Stimulated activated CD4-positive, alpha-beta T cell treated with anti-CD3 and anti-CD28 coated beads, Interleukin-4, amount 100 ng/mL, for 48 hours (primary cell): ENCODE measurements at regions not wholly inside any gene's neighbourhood (a gene's known extent, or its start where the extent isn't known, plus 50 kb on each side); places are given as distances from the start of the nearest gene placed in this dataset.
"Not testable (repeated sequence)": the region's sequence is repeated elsewhere in the genome, so short reads cannot be mapped to it uniquely, and the experiment has no call there.

Experiments
- DNase-seq, 2 donors: peaks; one replicate each; pipeline ENCODE4 v3.0.0-alpha.2; 2020; ENCODE audit warnings: low read depth in 2 of 2

DNA sequence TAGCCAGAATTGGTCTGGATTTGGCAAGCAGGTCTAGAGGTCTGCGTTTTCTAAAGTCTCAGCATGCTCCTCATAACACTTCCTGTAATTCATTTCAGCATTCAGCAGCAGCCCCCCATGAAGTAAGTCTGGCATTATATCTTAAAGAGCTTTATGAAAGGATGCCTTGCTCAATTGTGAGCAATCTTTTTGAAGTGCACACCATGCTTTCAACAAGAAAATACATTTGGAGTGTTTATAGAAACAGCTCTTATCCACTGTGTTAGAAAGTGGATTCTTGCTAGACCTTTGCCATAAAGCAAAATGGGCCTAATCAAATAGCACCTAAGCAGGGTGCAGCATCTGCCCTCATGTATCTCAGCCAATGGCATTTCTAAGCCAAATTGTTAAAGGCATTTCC is 378.0 kb upstream of the AKR1E2 start:
- DNase-seq = no peak

DNA sequence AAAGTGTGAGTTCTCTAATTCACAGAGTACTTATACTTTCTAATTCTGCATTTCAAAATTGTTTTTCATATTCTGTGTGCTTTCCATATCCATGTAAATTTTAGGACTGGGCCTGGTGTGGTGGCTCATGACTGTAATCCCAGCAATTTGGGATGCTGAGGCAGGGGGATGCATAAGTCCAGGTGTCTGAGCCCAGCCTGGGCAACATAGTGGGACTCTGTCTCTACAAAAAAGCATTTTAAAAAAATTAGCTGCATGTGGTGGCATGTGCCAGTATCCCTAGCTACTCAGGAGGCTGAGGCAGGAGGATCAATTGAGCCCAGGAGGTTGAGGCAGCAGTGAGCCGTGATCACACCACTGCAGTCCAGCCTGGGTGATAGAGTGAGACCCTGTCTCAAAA is 382.6 kb upstream of the AKR1E2 start:
- DNase-seq = no peak

DNA sequence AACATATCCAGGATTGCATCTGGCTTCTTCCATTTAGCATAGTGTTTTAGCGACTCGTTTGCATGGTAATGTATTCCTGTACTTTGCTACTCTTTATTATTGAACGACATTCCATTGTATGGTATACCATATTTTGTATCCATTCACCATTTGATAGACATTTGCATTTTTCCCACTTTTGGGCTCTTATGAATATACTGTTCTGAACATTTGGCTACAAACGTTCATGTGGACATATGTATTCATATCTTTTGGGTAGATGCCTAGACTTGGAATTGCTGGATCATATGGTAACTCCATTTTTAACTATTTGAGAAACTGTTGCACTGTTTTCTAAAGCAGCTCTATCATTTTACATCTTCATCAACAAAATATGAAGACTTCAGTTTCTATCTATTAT is 383.7 kb upstream of the AKR1E2 start:
- DNase-seq = no peak

DNA sequence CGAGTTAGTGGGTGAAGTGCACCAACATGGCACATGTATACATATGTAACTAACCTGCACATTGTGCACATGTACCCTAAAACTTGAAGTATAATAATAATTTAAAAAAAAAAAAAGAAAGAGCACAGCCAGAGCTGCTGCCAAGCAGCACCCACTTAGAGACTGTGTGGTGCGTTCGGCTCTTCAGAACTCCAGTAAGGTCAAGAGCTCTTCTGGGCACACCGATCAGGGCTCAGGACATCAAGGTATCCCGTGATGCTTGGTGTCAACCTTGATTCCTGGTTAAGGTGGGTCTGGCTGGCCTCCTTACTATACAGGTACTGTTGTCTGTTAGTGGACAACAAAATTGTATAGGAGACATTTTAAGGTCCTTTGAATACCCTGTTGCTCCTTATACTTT is 385.7 kb upstream of the AKR1E2 start:
- no peak for DNase-seq

DNA sequence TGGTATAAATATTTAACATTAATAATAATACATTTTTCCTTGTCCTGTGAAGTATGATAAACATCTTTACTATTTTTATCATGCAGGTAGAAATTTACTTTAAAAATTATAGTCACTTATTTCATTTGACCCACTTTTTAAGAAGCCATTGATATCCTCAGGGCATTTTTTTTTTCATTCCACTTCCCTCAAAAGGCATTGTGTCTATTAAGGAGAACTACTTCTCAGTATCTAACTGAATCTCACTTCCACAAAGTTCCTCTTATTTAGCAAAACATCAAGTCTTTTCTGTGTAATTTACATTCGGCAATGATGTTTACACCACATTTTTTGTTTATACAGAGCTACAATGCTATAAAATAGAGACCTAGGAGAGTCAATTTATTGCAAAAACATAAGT is 388.2 kb upstream of the AKR1E2 start:
- DNase-seq = no peak

DNA sequence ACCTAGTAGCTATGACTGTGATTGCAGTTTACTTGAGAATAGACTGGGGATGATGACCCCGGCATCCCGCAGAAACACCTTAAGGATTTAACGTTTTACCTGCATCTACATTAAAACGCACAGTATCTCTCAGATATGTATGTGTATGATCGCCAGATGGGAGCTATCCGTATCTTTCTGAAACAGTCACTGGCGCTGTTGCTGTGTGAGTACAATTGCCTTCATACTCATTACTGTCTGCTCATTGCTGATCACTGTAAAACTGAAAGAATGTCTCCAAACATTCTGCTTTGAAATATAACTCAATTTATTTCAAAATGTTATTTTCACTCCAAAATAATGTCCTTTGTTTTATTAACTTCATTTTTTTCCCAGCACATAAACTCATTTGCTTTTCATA is 388.9 kb upstream of the AKR1E2 start:
- DNase-seq = no peak

DNA sequence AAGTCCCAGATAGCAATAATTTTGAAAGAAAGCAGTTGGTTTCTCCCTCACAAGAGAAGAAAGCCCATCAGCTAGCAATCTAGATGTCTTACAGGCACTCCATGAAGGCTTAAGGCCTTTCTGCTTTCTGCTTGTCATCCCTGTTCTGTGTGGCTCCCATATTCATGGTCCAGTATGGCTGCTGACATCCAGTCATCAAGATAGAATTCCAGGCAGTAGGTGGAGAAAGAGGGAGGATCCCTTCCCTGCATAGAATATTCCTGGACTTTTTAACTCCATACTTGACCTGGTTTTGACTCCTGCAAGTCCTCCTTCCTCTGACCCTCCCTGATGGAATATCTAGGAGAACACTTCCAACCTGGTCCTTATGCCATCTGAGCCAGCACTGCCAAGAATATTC is 389.9 kb upstream of the AKR1E2 start:
- no peak for DNase-seq

DNA sequence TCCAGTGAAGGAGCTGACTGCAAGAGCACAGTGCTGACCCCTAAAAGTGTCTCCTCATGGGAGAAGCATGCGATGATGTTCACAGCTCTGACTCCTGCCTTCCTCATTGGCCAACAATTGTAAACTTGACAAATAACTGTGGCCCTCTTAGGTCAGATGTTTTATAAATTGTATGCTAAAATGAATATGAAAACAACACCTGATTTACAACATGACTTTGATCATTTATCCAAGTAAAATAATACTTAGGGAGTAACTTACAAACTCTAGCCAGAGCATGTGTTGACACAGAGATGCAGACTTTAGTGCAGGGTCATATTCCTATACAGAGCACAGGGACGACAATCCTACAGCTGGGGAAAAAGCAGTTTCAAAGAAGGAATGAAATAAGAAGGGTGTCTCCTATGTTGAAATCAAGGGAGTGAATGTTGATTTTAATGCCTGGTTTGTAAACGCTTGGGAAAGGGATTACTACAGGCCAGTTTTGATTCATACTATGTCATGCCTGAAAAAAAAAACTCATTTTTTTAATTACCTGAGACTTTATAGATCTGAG is 391.4 kb upstream of the AKR1E2 start:
- no peak for DNase-seq

DNA sequence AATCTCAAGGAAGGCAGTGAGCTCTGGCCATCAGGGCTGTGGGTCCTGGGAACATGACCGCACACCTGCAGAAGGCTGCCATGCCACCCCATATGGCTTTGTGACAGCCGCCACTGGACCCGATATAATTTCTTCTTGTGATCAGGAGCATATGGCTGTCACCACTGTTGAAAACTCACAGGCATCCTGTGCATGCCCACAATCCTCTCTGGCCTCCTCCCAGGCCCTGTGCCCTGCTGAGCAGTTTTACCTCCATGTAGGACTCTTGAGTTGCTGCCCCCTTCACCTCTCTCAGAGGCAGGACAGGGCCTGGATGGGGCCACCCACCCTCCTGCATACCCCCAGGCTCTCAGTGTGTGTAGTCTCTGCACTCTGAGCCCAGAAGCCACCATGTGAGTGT is 391.9 kb upstream of the AKR1E2 start:
- no peak for DNase-seq

DNA sequence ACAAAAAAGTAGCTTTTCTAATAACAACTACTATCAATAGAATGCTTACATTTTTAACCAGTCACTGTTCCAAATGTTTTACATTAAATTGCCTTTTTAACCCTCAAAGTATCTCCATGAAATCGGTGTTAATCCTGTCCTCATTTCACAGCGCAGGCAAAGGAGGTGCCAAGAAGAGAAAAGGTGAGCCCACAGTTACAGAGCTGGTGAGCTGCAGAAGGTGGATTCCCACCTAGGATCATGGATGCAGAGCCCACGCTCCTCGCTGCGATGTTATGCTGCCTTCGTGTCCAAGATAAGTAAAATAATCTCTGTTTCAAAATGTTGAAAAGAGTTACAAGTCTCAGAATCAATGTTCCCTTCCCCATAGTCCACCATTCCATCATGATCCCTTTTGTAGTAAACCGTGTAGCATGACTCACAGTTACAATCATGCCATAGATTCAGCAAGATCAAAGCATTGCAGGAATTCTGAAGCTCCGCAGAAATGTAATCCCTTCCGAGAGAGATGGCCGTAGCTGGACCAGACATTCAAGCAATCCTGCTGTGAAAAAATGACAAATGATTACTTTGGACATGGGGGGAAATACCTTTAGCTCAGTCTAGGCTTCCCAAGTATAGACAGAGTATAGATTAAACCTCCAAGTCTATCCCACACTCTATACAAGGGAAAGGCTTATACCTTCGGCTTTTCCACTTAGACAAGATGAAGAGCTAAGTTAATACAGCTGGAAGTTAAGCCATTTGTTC is 394.7 kb upstream of the AKR1E2 start:
- no peak for DNase-seq

DNA sequence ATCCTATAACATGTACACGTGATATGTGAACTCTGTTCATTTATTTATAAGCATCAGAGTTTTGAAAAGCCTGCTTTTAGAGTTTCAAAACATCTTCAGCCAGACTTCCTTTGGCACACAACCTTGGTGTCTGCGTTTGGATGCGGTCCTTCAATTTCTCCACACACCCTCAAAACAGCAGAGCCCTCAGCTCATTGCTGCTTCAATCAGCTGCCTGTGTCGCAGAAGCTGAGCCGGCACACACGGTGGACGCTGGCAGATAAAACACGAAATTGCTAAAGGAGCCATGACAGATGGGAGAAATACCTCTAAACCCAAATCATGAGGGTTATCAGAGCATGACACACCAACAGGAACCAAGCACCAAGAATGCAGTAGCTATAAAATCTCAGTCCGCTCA is 396.4 kb upstream of the AKR1E2 start:
- DNase-seq = no peak

DNA sequence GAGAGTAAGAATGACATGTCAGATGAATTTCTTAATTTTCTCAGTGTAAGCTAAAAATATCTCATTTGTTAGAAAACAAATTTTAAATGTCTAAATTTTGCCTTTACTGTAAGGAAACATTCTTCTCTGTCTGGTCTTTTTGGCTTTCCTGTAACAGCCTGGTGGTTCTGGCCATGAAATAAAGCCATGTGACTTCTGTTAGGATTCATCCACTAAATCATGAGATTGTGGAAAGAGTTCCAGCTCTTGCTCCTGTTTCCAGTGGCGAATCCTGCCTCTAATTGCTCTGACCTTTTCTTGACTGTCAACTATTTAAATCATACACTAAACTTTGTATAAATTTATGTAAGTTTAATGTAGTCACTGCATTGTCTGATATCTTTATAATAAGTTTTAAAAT is 398.5 kb upstream of the AKR1E2 start:
- no peak for DNase-seq

DNA sequence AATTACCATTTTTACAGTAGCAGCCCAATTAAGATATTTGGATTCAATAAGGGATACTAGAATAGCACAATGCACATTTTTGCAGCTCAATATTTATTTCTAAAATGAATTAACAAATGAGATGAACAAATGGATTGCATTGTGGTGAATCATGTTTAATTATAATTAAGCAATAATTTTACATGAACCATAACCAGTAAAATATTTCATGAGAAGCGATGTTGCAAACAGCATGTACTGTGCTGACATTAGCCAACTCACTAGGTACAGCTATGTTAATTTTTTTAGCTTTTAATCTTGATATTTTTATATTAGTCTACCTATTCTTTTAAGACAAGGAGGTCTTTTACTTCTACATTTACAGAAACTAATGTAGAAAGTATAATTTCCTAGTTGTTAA is 399.1 kb upstream of the AKR1E2 start:
- no peak for DNase-seq

DNA sequence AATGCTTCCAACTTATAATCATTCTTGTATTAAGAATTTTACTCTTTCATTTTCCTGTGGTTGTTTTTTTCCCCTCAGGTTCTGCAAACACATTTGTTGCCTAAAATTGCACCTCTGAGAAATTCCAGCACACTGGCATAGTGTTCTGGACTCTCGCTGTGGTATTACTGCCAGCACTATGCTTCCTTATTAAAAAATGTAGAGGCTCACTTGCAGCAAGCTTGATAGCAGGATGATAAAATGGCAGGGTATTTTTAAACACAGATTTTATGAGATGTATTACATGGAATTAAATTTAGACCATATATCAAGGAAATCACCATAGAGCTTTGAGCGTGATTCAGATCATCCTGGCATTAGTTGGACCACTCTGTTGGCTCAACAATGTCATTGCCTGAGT is 416.7 kb upstream of the AKR1E2 start:
- DNase-seq = no peak

DNA sequence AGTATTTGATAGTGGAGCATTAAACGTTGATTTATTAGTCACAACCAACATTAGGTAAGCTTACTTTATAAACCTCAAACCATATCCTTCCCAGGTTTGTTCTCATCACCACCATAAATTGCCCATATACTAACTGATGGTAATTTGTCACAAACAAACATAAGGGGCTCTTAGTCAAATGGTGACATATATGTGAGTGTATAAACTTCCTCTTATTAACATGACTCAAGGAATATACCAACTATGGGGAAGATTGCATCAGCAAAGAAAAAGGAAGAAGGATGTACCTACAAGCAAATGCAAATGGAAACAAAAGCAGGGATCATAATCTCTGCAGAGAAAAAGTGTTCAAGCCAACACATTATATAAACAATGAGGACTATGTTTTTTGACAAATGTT is 418.2 kb upstream of the AKR1E2 start:
- DNase-seq = no peak

DNA sequence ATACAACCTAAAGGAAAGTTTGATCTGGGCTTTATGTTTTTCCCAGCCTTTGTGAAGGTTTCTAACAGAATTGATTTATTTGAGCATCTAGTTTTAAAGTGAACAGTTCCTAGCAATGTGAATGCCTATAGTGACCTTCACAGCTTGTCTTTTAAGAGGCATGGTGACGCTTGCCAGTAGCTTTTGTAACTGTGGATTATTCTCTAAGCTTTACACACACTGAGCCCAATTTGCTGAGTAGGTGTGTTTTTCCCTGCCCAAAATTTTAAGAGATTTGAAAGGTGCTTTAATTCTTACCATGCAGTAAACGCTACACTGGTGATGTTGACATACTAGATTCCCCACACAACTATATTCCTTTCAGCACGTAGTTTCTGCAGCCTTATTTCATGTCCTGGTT is 420.2 kb upstream of the AKR1E2 start:
- DNase-seq = no peak

DNA sequence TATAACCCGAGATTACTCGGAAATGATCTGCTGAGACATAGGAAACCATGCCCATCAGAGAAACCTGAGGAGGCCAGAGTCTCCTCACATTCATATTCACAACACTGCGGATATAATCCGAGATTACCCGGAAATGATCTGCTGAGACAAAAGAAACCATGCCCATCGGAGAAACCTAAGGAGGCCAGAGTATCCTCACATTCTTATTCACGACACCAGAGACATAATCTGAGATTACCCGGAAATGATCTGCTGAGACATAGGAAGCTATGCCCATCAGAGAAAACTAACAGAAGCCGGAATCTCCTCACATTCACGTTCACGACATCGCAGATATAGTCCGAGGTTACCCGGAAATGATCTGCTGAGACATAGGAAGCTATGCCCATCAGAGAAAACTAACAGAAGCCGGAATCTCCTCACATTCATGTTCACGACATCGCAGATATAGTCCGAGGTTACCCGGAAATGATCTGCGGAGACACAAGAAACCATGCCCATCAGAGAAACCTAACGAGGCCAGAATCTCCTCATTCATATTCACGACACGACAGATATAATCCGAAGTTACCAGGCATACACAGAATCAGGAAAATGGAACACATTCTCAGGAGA is 422.3 kb upstream of the AKR1E2 start:
- no peak for DNase-seq

DNA sequence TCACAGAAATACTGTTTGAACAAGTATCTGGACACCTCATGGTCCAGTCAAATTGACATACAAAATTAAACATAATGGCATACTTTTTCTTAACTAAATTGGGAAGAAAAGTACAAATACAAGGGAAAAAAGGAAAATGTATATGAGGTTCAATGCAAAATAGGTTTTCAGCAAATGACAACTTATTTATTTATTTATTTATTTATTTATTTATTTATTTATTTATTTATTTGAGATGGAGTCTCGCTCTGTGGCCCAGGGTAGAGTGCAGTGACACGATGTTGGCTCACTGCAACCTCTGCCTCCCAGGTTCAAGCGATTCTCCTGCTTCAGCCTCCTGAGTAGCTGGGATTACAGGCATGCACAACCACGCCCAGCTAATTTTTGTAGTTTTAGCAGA is 424.9 kb upstream of the AKR1E2 start:
- not testable (repeated sequence) for DNase-seq

DNA sequence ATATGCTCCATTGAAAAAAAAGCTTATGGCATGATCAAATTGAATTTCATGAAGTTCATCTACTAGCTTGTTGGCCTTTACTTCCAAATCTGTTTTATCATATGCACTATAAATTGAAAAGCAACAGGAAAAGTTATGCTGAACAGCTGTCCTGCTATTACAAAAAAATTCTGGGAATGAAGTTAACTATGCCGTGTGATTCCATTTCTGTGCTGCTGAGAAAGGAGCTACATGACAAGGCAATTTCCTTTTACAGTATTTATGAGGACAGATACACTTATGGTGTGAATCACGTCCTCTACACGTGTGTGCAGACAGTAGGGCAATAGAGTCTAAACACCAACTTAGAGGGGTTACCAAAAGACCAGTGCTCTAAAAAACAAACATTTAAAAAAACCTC is 426.5 kb upstream of the AKR1E2 start:
- no peak for DNase-seq

DNA sequence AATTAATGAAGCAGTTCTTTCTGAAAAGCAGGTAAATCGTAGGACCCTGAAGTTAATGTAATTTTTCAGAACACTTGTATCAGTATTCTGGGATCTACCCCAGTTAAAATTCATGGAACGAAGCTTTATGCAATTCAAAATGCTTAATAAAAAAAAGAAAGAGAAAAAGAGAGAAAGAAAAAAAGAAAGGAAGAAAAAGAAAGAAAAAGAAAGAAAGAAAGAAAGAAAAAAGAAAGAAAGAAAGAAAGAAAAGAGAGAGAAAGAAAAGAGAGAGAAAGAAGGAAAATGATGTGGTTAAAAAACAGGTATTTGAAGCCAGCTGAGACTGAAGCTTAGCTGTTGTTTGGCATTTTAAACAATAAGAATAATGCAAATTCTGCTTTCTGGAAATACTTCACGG is 427.4 kb upstream of the AKR1E2 start:
- DNase-seq = no peak

DNA sequence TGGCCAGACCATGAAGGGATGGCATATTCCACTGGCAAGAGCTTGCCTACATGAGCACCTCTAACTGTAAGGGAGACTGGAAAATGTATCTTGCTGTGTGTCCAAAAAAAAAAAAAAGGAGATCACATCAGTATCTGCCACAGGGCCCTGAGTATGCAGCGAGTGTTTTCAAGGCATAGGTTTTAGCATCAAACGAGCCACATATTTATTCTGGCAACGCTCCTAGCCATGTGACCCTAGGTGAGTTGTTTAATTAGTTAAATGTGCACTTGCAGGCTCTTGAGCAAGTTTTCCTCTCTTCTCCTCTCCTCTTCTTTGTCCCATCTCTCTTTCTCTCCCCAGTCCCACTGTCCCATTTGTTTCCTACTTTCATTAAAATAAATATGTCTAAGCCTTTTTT is 428.7 kb upstream of the AKR1E2 start:
- no peak for DNase-seq

DNA sequence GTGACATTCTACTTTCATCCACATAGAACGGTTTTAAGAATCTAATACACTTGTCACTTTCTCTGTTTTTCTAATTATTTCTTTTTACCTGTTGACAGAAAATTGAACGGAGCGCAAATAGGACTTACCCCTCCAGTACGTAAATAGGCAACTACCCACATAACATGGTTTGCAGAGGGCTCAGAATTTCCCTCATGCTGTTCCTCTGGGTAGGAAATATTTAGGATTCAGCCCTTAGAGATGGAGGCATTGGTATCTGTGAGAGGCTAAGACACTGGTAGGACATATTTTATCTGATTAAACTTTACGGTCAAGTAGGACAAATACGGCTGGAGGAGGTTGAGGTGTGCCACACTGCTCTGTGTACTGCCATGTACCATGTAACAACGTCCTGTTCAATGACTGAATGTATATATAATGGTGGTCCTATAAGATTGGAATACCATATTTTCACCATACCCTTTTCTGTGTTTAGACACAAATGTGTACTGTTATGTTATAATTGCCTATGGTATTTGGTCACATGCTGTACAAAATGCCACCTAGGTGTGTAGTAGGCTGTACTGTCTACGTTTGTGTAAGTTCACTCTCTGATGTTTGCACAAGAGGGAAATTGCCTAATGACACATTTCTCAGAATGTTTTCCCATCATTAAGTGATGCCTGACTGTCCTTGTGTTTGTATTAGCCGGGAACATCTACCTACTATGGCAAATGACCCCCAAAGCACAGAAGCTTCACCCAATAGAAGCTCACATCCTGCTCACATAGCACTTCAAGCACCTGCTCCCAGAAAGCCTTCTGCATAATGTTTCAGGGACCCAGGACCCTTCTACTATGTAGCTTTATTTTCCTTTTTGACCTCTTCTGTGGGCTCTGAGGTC is 429.4 kb upstream of the AKR1E2 start:
- DNase-seq = no peak

DNA sequence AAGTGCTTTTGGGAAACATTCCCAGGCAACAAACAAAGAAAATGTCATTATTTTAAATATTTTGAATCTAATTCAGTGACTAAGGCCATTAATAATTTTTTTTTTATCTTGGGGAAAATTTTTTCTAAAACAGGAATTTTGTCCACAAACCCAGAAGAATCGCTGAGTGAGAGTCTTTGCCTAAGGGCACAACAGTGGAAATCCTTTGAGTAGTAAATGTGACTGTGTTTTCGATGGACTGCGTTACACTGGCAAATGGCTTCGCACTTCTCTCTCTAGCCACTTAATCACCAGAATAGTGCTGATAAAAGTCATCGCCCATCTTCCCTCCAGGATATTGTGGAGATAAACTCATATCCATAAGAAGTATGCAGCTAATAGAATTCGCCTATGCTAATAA is 430.3 kb upstream of the AKR1E2 start:
- no peak for DNase-seq
